HG02981 (cell line): ENCODE measurements at regions not wholly inside any gene's neighbourhood (a gene's known extent, or its start where the extent isn't known, plus 50 kb on each side); places are given as distances from the start of the nearest gene placed in this dataset.

Experiments
- ATAC-seq: cut with Tn5 transposase; IDR thresholded peaks from one replicate; pipeline ENCODE4 v1.9.1; 2021; ENCODE audit warnings: mild to moderate bottlenecking, moderate library complexity; ENCODE audit not compliant: unreplicated experiment

DNA sequence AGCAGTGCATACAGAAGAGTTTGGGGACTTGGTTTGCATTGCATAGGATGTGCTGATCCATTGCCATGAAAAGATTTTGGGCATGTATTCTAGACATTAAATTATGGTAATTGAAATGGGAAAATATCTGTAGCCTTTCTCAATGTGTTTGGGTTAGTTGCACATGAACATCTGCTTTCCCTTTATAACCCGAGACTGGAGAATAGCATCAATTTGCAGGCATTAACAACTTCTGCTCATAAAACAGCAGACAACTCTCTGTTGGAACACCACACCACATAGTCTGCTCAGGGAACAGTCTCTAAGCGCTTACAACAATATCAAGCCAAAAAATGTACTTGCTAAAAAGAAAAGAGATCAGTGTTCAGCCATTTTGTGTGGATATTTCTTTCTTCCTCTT, 1391.1 kb upstream of the LRRTM3 start:
- no peak for ATAC-seq

DNA sequence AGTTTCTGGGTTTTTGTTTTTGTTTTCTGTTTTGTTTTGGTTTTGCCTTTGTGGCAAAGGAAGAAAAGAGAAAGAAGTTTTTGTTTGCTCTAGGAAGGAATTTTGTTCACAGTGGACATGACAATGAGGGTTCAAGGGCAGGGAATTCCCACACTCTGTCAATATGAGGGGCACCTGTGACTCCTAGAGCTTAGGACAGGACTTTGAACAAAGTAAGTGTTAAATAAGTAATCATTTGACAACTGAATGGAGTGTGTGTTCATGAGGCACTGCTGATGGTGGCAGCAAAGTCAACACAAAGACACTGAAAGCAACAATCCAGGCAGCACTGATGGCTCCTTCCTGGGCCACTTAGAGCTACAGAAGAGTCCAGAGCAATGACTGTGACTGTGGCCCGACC, 1381.1 kb upstream of the LRRTM3 start:
- no peak for ATAC-seq

DNA sequence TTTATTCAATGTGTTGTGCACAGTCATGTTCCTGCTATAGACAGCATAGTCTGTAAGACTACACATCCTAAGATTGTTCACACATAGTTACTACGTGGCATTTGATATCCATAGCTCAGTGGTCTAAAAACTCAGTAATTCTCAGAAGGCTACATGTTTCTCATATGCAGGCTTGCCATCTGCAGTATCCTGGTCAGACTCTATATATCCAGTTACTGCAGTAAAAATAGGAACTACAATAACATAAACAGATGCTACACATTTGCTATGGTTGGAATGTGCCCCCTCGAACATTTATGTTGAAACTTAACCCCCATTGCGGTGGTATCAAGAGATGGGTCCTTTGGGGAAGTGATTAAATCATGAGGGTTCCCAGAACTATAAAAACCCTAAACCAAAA, 1377.8 kb upstream of the LRRTM3 start:
- no peak for ATAC-seq

DNA sequence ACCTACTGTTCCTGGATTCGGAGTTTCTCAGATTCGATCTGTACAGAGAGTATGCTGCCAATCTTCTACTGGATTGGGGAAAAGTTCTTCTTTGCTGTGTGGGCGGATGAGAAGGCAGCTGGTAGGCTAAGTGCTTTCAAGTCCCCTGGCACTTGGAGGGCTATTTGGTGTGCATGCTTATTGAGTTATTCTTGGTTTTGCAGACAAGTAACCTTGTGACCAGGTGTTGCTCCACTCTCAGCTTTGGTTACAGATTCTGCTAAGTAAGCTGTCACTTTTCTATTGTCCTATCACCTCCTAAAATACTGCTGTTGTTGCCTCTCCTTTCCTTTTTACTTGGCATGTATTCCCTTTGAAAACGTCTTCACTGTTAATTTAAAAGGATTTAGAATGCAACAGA, 1375.1 kb upstream of the LRRTM3 start:
- no peak for ATAC-seq

DNA sequence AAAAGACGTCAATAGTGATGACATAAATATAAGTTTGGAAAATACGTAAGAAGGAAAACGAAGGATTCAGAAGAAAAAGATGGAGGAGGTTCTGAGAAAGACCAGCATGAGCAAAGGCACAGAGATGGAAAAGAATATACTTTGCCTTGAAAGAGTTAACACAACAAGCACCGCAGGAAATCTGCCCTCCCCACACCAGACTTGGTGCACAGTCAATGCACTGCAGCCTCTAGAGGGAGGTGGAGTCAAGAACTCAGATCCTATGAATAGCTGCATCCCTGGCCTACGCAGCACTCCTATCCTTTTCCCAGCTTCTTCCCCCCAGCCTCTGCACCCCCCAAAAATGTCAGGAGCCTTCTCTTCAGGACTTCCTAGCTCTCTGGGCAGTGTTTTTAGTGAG, 1370.6 kb upstream of the LRRTM3 start:
- ATAC-seq, result no peak

DNA sequence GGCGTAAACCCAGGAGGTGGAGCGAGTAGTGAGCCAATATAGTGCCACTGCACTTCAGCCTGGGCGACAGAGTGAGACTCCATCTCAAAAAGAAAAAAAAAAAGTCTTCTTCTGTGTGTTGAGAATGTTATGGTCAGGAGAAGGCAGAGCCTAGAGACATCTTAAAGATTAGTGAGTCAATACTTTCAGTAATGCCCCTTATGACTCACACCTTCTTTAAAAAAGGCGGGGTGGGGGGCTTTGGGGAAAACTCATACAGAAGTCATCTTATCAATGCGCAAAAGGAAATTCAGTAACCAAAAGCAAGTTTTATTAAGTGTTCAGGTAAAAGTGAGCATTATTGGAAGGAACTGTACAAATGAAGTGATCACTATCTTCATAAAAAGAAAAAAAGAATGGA, 1369.8 kb upstream of the LRRTM3 start:
- ATAC-seq, result no peak

DNA sequence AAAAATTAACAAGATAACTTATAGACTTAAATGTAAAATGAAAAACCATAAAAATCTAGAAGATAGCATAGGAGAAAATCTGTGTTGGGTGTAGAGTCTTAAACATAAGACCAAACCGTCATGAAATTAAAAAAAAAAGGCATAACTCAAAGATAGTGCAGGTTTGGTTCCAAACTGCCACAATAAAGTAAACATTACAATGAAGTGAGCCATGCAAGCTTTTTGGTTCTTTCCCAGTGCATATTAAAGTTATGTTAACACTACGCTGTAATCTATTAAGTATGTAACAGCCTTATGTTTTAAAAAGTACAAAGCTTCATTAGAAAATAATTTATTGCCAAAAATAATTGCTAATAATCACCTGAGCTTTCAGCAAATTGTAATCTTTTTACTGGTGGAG, 1366.5 kb upstream of the LRRTM3 start:
- ATAC-seq, result no peak

DNA sequence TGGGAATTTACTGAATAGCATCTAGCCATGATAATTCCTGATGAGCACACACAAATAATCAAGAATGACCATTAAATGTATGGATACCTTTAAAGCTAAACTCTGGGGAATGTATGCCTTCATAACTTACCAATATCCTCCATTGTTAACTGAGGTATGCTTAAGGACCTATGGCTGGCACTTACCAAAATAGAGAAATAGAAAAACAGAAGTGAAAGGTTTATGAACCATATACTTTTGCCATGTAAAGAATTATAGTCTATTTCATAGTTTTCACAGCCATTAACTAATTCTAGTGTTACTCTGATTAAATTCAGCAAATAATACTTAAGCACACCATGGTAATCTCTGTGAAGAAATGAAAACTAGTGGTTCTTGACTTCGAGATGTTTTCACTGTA, 1360.6 kb upstream of the LRRTM3 start:
- no peak for ATAC-seq

DNA sequence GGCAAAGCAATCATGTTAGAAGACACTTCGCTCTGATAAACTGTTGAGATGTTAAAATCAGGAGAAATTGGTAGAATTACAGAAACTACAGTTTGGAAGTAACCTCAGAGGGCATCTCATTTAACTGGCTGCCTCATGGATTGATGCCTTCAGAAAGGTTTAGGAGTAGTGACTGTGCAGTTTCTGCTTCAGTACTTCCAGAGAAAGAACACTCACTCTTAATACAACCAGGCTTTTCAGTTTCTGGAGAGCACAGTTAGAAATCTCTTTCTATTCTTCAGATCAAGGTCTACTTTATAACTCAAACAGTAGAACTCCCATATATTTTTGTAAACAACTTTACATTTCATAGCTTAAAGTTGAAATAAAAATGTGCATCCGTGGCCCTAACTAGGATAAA, 1358.9 kb upstream of the LRRTM3 start:
- no peak for ATAC-seq

DNA sequence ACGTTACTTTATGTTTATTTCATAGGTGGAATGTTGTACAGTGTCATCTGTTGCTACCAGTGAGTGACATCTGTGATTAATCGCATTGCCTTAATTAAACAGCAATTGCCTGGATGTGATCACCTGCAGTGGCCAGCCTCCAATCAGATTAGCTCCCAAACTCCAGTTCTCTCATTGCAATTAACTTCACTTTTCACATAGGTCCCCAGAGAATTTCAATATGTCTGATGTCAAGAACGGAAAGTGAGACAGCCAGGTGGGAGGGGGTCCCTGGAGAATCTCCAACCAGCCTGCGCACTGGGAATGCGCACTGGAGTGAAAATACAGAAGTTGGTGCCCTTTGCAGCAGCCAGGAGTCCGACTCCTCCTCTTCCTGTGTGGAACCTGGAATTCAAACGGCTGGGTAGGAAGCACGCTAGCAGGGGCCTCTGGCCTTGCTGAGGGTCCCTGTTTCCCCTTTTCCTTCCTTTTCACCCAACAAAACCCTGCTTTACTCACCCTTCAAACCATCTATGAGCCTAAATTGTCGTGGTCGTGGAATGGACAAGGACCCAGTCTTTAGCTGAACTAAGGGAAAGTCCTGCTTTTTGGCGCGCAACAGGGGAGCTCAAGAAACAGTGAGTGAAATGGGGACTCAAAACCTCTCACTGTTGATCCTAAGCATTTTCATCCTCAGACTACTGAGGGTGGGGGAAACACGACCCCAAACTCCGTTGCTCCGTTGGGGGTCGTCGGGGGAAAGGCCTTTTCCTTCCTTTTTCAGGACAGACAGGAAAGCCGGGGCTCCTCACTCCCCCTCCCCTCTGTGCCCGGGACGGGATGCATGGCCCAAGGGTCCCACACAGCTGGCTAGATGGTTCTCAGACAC, 1355.5 kb upstream of the LRRTM3 start:
- peak; percentile 49 for ATAC-seq

DNA sequence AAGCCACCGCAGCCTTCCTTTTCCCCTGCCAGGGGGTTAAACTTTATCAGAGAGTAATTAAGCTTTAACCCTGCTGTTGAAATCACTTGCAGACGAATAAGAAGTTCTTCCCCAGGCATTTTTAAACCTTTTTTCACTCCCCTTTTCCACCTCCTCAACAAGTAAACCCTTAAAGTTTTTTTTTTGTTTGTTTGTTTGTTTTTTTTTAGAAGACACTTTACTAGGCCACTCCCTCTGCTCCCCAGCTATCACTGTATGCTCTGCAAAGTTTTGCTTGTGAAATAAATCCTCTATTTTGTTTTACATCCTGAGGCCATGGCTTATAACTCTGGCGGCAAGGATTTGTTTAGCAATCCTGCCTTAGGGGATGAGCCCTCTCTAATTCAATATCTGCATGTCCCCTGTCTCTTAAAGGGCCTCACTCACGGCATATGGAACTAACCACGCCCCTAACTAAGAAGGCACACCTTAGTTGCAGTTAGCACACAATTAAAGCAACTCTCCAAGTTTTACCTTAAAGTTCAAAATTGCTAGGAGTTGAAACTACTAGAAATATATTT, 1354.7 kb upstream of the LRRTM3 start:
- peak; percentile 61 for ATAC-seq

DNA sequence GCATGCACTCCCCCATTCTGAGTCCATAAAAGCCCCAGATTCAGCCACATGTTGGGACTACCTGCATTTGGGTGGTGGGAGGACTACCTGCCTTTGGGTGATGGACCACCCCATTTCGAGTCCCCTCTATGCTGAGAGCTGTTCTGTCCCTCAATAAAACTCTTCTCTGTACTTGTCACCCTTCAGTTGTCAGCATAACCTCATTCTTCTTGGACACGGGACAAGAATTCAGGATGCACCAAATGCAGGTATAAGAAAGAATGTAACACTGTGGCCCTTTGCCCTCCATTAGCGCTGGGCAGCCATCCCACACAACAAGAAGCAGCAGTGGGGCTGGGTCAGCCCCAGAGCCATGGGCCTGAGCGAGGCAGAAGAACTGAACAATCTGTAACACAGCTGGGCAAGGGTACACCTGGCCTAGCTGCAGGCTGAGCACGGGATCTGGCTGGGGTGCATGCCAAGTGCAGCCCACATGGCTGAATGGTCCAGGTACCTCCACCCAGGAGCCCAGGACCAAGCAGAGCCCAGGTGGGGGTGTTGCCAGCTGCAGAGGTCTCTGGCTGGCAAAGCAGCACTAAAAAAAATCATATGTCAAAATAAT, 1344.3 kb upstream of the LRRTM3 start:
- ATAC-seq, result no peak

DNA sequence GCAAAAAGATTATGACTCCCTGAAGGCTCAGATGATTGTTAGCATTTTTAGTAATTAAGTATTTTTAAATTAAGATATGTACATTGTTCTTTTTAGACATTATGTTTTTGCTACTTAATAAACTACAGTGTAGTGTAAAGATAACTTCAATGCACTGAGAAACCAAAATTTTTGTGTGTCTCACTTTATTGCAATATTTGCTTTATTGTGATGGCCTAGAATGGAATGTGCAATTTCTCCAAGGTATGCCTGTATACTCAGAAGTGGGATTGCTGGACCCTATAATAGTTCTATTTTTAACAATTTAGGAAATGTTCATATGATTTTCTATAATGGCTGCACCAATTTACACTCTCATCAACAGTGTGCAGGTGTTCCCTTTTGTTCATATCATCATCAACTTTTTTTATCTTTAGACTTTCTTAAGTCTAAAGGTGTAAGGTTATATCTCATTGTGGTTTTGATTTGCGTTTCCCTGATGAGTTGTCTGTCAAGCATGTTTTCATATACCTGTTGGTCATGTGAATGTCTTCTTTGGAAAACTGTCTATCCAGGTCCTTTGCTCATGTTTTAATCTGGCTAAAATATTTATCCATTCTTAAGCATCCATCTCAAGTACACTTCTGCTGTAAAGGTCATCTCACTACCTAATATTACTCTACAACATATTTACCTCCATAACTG, 1323.5 kb upstream of the LRRTM3 start:
- ATAC-seq, result no peak

DNA sequence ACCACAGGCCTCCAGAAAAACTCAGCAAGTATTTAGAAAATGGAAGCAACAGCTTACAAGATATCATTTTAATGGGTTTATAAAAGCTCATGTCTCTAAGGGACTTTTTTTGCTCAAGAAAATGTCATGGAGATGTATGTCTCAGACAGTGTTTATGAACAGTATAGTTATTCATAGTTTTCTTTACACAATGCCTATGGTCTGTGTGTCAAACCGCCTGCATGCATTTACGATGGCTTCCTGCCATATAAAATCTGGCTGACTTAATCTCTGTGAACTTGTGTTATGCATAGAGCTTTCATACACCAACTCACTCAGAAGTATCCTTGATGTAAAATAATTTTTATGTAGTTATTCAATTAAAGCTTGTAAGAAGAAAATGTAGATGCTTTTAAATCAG, 1314.2 kb upstream of the LRRTM3 start:
- ATAC-seq, result no peak

DNA sequence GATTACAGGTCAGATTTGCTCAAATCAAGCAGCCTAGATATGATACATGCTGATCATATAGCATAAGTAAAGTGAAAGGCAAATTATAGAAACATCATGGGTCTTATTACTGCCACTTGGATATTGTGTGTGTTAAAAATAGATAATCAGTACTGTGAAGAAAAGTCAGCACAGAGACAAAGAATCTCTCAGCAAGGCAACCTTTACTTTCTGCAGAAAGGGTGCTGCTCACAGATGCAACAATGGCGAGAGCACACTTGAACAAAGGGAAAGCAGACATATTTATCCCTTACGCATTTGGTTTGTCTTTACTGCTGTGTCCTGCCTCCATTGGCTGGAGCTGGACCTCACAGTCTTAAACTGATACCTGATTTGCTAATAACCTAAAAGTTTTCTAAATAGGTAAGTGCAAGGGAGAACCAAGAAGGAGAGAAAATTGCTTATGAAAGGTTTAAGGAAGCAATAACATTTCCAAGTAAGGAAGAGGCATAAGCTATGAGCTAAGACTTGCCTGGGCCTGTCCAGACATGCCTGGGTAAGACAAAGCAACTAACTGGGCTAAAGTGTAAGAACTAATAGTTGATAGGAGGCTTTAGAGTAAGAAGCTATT, 1310.8 kb upstream of the LRRTM3 start:
- ATAC-seq, result no peak

DNA sequence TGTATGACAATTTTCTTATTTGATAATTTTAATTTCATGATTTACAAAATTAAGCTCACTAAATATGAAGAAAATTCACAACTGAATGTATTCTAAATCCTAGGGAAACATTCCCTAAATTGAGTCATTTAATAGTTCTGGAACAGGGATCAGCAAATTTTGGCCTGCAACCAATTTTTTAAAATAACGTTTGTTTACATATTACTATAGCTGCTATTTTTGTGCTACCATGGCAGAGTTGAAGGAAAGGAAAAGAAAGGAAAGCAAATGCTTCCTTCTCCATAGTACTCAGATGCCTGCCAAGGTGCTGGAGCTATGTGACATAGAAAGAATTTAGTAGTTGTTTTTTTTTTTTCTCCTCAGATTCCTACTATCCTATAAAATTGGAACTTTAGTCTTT, 1307.7 kb upstream of the LRRTM3 start:
- ATAC-seq, result no peak

DNA sequence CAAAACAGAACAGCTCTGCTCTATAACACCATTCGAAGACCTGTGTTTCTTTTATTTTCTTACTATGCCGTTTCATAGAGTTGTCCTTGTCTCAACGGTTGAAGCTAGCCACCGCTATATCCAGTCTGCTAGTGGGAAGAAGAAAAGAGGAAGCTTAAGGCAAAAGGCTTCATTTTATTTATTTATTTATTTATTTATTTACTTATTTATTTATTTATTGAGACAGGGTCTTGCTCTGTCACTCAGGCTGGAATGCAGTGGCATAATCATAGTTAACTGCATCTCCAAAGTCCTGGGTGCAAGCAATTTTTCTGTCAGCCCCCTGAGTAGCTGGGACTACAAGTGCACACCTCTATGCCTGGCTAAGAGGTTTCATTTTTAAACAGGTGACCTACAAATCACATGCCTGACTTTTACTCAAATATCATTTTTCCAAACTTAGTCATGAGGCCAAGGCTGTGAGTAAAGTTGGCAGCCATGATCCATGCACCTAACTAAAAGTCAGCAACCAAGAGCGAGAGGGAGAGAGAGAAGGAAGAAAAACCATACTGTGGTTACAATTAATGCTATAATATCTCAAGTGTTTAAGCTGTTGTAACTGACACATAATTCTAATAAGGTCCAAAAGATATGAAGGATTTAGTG, 1305.3 kb upstream of the LRRTM3 start:
- ATAC-seq, result no peak

DNA sequence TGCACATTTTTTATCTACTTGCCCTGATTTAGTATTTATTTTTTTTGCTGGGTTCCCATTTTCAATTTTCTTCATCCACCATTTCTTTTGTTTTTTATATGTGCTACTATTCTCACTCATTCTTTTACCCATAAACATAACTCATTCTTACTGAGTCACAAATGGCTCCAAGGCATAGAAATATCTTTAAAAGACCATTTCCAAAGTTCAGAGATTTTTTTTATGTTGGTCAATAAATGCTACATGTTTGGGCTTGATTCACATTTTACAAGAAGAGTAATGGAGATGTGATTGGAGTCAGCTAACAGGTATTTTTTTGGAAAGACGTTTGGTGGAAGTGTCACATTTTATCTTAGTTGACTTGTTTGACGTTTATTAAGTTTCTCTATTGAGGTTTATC, 1303.2 kb upstream of the LRRTM3 start:
- no peak for ATAC-seq

DNA sequence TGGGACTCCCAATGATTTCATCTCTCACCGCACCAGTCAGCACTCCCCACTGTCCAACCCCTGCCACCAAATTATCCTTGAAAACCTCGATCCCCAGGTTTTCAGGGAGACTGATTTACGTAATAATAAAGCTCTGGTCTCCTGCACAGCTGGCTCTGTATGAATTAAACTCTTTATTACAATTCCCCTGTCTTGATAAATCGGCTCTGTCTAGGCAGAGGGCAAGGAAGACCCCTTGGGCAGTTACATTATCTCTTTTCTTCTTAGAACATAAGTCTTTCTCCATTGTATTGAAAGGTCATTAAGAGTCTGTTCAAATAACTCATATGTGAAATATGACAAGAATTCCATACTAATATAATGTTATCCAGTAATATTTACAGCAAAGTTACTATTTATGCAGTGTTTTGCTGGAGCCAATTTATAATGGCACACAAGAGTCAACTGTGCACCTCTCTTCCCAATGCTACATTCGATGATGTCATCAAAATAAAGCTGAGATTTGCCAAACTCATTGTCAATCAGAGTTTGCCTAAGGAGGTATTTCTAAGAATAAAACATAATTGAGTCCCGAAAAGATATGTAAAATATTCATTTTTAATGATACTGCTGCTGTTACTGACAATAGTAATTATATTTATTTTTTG, 1297.2 kb upstream of the LRRTM3 start:
- no peak for ATAC-seq

DNA sequence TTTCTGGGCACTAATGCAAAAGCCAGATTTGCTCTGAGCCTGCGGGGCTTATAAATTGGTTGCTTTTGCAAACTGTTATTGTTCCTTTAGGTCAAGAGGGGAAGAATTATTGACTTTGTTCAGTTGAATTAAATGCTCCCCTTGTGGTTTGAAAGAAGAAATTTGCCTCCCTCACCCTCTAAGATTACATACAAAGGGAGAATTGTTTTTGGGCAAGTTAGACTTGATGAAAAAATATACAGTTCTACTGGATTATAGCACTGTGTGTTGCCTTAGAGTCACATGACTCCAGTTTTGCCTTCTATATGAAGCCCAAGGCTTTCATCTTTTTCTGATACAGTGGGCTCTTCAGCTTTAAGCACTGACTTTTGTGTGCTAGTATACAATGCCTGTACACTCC, 1265.8 kb upstream of the LRRTM3 start:
- ATAC-seq, result no peak
